Dendritic cell treated with granulocyte-macrophage colony-stimulating factor and Interleukin-4, amounts not matched to agents 40 ng/mL and 50 ng/mL, for 4 days (primary cell): ENCODE measurements at regions not wholly inside any gene's neighbourhood (a gene's known extent, or its start where the extent isn't known, plus 50 kb on each side); places are given as distances from the start of the nearest gene placed in this dataset.

Source experiments
- H3K27ac Mint-ChIP-seq: one replicate; pipeline ENCODE4 v1.8.0; 2022; ENCODE audit warnings: mild to moderate bottlenecking, mixed read lengths
- H3K27me3 Mint-ChIP-seq: one replicate; pipeline ENCODE4 v1.8.0; 2022; ENCODE audit warnings: mild to moderate bottlenecking, mixed read lengths
- H3K36me3 Mint-ChIP-seq: one replicate; pipeline ENCODE4 v1.8.0; 2022; ENCODE audit warnings: low read depth, mixed read lengths
- H3K4me1 Mint-ChIP-seq: one replicate; pipeline ENCODE4 v1.8.0; 2022; ENCODE audit warnings: low read depth, mixed read lengths
- H3K4me3 Mint-ChIP-seq: one replicate; pipeline ENCODE4 v1.8.0; 2022; ENCODE audit warnings: mild to moderate bottlenecking, moderate library complexity, mixed read lengths
- H3K9me3 Mint-ChIP-seq: one replicate; pipeline ENCODE4 v1.8.0; 2022; ENCODE audit warnings: mixed read lengths
- intact Hi-C: fragments of 100-400 bp; cut with micrococcal nuclease; formaldehyde crosslinking; loops from one replicate; pipeline ENCODE4 v1.15.0; 2022

DNA sequence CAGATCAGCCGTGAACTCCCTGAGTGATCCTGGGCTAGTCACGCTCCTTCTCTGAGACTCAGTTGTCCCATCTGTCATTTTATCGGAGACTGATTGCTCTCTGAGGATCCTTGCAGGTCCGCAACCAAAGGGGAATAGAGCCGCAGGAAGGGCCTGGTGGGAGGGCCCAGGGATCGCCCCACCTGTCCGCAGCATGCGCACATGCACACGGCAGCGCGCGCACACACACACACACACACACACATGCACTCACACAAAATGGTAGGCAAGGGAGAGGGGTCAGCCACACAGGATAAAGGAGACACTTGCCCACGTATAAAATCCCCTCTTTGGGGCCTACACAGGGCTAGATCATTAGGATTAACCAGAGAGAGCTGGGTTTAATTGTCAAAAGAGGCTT, 95.6 kb upstream of the FOXP4 start:
- no peak overlapping the region for H3K4me3 Mint-ChIP-seq
- intact Hi-C loops = no loop called here
- H3K27ac Mint-ChIP-seq = no peak overlapping the region
- H3K9me3 Mint-ChIP-seq = no peaks in the 10 kb centered on the region
- no peaks in the 10 kb centered on the region for H3K36me3 Mint-ChIP-seq
- H3K27me3 Mint-ChIP-seq = peaks cover 12% of the 10 kb centered on the region
- H3K4me1 Mint-ChIP-seq = no peaks in the 10 kb centered on the region

DNA sequence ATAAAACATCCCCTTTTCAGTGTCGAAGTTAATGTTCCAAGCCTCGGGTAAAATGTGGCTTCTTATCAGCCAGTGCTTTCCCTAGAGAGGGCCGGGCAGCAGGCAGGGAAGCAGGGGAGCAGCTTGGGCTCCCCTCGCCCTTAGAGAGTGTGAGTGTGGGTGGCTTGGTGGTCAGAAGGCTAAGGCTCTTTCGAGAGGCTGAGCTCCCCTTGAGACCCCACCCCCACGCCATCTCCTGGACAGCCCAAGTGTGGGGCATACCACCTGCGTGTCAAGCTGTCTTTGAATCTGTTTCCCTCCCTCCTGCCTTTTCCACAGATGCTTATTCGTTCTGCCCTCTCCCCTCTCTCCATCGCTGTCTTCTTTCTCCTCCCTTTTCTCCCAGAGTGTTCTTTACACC, 95.1 kb upstream of the FOXP4 start:
- Mint-ChIP-seq H3K4me1 (no peaks in the 10 kb centered on the region), H3K36me3 (no peaks in the 10 kb centered on the region), H3K27ac (no peak overlapping the region), H3K27me3 (peaks cover 10% of the 10 kb centered on the region), H3K9me3 (no peaks in the 10 kb centered on the region), H3K4me3 (no peak overlapping the region)
- intact Hi-C loops = no loop called here

DNA sequence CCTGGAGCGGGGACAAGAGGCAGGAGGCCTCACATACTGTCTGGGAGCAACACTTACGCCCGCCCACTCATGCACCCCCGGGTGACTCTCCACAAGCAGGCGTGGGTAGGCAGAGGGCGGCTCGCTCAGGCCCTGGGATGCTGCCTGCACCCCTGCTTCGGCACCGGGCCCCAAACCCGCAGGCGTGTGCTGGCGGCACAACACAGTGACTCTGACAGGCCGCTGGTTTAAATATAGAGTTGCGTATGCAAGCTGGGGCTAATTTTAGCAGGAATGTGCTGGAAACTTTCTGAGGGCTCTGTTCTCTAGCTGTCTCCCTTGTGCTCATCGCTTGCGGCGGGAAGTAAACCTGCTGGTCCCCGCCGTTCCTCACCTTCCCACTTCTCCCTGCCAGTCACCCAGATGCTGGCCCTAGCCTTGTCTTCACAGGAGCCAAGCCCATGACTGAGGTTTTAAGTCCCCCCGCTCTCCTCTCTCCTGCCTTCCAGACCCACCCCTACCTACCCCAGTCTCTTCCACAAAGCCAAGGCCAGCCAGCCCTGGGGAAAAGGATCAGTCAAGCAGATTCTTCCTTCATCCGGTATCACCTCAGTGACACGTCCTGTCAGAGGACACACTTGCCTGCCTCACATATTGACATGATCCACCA, 94.5 kb upstream of the FOXP4 start:
- intact Hi-C loops = no loop called here
- Mint-ChIP-seq H3K9me3 (no peaks in the 10 kb centered on the region), H3K4me1 (no peaks in the 10 kb centered on the region), H3K27ac (no peak overlapping the region), H3K27me3 (peaks cover 13% of the 10 kb centered on the region), H3K36me3 (no peaks in the 10 kb centered on the region), H3K4me3 (no peak overlapping the region)

DNA sequence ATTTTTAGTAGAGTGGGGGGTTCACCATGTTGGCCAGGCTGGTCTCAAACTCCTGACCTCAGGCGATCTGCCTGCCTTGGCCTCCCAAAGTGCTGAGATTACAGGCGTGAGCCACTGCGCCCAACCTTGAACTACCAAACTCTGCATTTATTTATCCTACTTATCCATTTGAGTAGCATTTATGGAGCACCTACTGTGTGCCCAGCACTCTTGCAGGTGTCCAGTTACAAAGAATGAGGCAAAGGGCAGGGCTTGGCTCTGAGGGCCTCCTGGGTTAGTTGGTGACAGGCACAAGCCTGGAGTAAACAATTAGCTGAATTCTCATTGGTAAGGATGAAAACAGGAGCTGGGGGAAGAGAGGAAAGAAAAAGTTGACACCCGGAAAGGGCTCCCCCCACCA, 93.4 kb upstream of the FOXP4 start:
- H3K4me1 Mint-ChIP-seq = no peaks in the 10 kb centered on the region
- H3K27me3 Mint-ChIP-seq = peaks cover 9% of the 10 kb centered on the region
- no peaks in the 10 kb centered on the region for H3K36me3 Mint-ChIP-seq
- no peaks in the 10 kb centered on the region for H3K9me3 Mint-ChIP-seq
- no peak overlapping the region for H3K27ac Mint-ChIP-seq
- intact Hi-C loops = no loop called here
- H3K4me3 Mint-ChIP-seq = no peak overlapping the region

DNA sequence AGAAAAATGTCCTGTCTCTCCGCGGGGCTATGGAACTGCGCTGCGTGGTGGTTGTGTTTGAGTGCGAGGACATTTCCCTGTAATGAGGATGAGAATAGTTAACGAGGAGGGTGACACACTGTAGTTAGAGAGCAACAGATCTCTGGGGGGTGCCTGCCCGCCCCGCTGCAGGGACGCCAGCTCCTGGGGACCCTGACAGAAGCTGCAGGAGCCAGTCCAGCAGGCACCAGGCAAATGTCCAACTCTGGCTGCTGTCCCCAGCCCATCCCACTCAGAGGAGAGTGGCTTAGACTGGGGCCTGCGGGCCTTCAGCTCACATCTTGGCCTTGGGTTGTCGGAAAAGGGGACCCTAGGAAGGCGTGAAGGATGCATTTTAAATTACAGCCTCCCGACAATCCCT, 92.9 kb upstream of the FOXP4 start:
- H3K27ac Mint-ChIP-seq = no peak overlapping the region
- H3K4me1 Mint-ChIP-seq = no peaks in the 10 kb centered on the region
- H3K27me3 Mint-ChIP-seq = peaks cover 10% of the 10 kb centered on the region
- intact Hi-C loops = no loop called here
- H3K4me3 Mint-ChIP-seq = no peak overlapping the region
- no peaks in the 10 kb centered on the region for H3K36me3 Mint-ChIP-seq
- H3K9me3 Mint-ChIP-seq = no peaks in the 10 kb centered on the region

DNA sequence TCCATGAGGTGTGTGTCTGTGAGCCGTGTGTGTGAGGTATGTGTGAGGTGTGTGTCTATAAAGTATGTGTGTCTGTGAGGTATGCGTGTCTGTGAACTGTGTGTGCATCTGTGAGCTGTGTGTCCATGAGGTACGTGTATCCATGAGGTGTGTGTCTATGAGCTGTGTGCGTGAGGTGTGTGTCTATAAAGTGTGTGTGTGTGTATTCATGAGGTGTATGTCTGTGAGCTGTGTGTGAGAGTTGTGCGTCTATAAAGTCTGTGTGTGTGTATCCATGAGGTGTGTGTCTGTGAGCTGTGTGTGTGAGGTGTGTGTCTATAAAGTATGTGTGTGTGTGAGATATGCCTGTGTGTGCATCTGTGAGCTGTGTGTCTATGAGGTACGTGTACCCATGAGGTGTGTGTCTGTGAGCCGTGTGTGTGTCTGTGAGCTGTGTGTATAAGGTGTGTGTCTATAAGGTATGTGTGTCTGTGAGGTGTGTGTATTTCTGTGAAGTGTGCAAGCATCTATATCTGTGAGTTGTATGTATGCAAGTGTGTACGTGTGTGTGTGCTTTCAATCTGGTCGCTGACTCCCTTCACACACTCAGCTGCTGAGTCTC, 91.9 kb upstream of the FOXP4 start:
- Mint-ChIP-seq H3K27ac (no peak overlapping the region), H3K4me1 (no peaks in the 10 kb centered on the region), H3K27me3 (peaks cover 10% of the 10 kb centered on the region), H3K36me3 (no peaks in the 10 kb centered on the region), H3K9me3 (no peaks in the 10 kb centered on the region), H3K4me3 (no peak overlapping the region)
- intact Hi-C loops = no loop called here

DNA sequence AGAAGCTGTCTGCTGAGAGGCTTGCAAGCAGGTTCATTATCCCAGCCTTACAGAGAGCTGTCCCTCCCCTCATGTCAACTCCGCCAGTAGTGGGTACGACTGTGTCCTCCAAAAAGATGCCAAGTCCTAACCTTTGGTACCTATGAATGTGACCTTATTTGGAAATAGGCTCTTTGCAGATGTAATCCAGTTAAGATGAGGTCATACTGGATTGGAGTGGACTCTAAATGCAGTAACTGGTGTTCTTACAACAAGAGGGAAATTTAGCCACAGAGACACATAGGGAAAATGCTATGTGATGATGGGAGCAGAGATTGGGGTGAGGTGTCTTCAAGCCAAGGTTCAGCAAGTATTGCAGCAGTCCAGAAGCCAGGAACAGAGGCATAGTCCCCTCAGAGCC, 90.8 kb upstream of the FOXP4 start:
- Mint-ChIP-seq H3K4me3 (no peak overlapping the region), H3K36me3 (no peaks in the 10 kb centered on the region), H3K27ac (no peak overlapping the region), H3K4me1 (no peaks in the 10 kb centered on the region), H3K27me3 (peaks cover 13% of the 10 kb centered on the region), H3K9me3 (no peaks in the 10 kb centered on the region)
- intact Hi-C loops = no loop called here

DNA sequence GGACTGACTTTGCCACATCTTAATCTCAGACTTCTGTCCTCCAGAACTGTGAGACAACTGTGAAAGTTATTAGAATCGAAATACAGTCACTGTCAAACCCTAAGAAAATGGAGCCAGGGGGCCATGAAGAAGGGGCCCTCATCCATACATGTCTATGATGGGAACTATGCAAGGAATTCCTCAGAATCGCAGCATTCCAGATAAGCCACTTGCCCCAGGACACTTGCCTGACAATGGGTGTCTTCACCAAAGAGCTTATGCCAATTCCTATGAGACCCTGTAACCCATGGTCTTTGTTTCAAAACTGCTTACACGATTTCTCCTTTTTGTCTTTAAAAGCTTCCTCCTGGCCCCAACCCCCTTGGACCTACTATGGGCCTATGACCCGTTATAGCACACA, 90.4 kb upstream of the FOXP4 start:
- no peaks in the 10 kb centered on the region for H3K9me3 Mint-ChIP-seq
- no peaks in the 10 kb centered on the region for H3K4me1 Mint-ChIP-seq
- H3K36me3 Mint-ChIP-seq = no peaks in the 10 kb centered on the region
- H3K27me3 Mint-ChIP-seq = peaks cover 13% of the 10 kb centered on the region
- intact Hi-C loops = no loop called here
- H3K27ac Mint-ChIP-seq = no peak overlapping the region
- H3K4me3 Mint-ChIP-seq = no peak overlapping the region

DNA sequence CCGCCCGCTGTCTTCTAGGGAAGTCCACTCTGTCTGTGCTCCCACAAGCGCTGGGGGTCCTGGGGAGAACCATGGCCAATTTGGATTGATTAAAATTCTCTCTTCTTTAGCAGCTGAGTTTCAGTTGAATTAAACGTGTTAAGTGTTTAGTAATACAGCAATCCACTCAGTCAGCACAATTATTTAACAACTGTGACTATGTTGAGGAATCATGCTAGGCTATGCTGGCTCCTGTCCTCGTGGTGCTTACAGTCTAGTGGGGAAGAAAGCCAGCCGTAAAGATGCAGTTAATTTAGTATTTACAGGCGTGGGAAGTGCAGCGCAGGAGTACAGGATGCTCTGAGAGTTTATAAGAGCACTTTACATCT, 88.9 kb upstream of the FOXP4 start:
- no peaks in the 10 kb centered on the region for H3K36me3 Mint-ChIP-seq
- H3K4me1 Mint-ChIP-seq = no peaks in the 10 kb centered on the region
- no peak overlapping the region for H3K27ac Mint-ChIP-seq
- no peaks in the 10 kb centered on the region for H3K9me3 Mint-ChIP-seq
- H3K27me3 Mint-ChIP-seq = peaks cover 20% of the 10 kb centered on the region
- H3K4me3 Mint-ChIP-seq = no peak overlapping the region
- intact Hi-C loops = no loop called here

DNA sequence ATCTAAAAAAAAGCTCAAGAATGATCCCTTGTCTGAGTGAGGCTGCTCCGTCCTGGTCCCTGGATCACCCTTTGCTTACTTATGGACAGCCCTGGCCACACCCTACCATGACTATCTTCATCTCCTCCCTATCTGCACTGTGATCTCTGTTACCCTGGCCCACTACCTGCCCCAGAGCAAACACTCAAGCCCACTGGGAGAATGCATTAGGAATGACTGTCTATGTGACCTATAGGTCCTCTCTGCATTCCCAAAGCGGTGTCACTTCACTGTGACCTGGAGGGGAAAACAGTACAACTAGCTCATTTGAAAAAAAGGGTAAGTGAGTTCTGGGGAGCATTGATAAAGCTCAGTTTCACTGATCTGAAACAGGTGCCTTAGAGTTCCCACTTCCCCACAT, 86.4 kb upstream of the FOXP4 start:
- intact Hi-C loops = no loop called here
- Mint-ChIP-seq H3K27ac (no peak overlapping the region), H3K27me3 (peaks cover 37% of the 10 kb centered on the region), H3K4me3 (no peak overlapping the region), H3K36me3 (no peaks in the 10 kb centered on the region), H3K4me1 (peaks cover 6% of the 10 kb centered on the region), H3K9me3 (no peaks in the 10 kb centered on the region)

DNA sequence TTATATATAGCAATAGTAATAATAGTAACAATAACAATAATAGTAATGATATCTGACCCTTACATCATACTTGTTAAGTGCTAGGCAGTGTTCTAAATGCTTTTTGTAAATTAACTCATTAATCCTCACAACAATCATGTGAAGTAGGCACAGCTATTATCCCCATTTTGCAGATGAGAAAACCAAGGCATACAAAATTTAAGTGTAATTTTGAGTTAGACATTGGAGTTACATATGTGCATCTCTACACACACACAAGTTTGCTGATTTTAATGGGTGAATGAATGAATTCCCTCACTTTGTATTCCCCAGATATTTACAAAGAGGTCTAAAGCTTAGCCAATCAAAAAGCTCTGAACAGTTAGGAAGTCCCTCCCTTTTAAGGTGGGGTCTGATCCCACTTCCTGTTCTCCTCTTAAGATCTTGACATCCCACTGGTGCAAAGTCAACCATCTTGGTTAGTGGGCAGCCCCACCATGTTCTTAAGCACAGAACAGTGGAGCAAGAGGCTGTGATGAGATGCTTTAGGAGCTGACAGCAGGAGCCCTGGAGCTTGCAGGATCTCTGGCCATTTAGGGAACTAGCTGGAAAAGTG, 85.3 kb upstream of the FOXP4 start:
- Mint-ChIP-seq H3K4me1 (peaks cover 6% of the 10 kb centered on the region), H3K9me3 (no peaks in the 10 kb centered on the region)
- intact Hi-C loops = no loop called here

DNA sequence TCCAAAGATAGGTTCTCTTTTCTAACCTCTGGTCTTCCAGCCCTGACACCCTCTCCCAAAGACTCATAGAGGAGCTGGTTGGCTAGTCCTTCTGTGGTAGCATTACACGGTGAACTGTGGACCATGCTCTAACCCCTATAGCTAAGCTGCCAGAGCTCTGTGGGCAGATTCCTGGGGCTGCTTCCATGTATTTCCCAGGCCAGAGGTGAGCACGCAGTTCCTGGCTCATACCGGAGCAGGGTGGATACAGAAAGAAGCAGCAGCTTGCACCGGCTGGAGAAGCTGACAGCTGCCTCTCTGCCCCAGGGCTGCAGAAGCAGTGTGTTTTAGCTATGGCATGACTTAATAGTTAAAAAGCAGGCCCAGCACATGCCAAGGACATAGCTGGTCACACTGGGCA, 84.1 kb upstream of the FOXP4 start:
- Mint-ChIP-seq H3K4me3 (no peak overlapping the region), H3K27me3 (peaks cover 47% of the 10 kb centered on the region), H3K4me1 (peaks cover 15% of the 10 kb centered on the region), H3K9me3 (no peaks in the 10 kb centered on the region), H3K36me3 (no peaks in the 10 kb centered on the region), H3K27ac (no peak overlapping the region)
- intact Hi-C loops = no loop called here

More for the DNA sequence above, 85.3 kb upstream of the FOXP4 start:
- H3K4me3 Mint-ChIP-seq = no peak overlapping the region
- H3K27me3 Mint-ChIP-seq = peaks cover 45% of the 10 kb centered on the region
- no peaks in the 10 kb centered on the region for H3K36me3 Mint-ChIP-seq
- H3K27ac Mint-ChIP-seq = no peak overlapping the region

DNA sequence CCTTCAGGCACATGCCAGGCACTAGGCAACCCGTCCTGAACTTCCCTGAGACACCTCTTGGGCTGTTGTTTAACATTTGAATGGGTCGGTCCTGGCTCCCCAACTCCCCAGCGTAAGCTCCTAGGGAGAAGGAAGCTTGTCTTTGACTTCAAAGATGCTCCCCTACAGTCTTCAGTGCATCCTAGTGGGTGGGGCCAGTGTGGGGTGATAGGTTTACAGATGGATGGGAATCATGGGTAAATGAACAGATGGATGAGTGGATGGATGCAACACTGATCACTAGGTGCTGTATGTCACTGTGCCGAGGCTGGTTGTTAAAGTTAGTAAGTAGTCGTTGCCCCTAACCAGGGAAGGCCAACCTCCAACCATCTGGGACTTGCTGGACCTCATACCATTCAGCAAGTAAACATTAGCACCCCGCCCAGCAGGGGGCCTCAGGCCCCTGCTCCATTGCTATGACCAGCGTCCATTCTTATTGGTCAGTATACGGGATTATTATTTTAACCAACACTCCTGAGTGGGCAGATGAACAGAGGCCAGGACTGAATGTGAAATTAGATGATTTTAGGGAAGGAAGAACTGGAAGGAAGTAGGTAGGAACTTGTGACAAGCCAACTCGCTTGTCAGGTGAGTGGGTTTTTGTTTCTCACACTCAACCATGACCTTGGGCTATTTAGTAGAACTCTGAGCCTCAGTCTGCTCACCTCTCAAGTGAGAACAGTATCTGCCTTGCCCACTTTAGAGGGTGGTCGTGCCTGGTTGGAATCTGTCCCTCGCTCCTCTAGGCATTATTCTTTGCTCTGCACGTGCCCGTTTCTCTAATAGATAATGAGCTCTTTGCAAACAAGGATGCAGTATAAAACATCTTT, 82.9 kb upstream of the FOXP4 start:
- no peaks in the 10 kb centered on the region for H3K36me3 Mint-ChIP-seq
- H3K4me3 Mint-ChIP-seq = no peak overlapping the region
- no peak overlapping the region for H3K27ac Mint-ChIP-seq
- intact Hi-C loops = loop anchor here (1.0 kb wide), 1 partner anchor 129 kb away; no protein-coding TSS in a partner anchor
- H3K27me3 Mint-ChIP-seq = peaks cover 50% of the 10 kb centered on the region
- no peaks in the 10 kb centered on the region for H3K9me3 Mint-ChIP-seq
- H3K4me1 Mint-ChIP-seq = peaks cover 15% of the 10 kb centered on the region

DNA sequence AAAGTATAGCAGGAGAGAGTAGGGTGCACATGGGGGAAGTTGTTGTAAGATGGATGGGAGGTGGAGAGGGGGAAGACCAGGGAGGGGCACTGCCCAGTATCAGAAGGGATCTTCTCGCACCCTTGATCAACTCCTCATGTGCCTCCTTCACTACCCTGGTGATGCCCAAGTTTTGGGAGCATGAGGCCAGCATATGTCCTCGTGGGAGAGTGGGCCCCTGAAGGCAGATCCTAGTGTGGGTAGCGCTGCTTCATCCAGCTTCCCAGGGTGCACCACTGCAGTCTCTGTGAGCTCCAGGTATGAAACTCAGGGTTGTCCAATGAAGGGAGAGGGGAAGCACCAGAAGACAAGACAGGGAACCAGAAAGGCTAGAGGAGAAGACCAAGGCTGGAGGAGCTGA, 82.2 kb upstream of the FOXP4 start:
- Mint-ChIP-seq H3K27me3 (peaks cover 56% of the 10 kb centered on the region), H3K27ac (no peak overlapping the region), H3K36me3 (no peaks in the 10 kb centered on the region), H3K4me3 (no peak overlapping the region), H3K4me1 (peaks cover 15% of the 10 kb centered on the region), H3K9me3 (no peaks in the 10 kb centered on the region)
- intact Hi-C loops = no loop called here
